NCI-H460 (cell line): ENCODE measurements at regions not wholly inside any gene's neighbourhood (a gene's known extent, or its start where the extent isn't known, plus 50 kb on each side); places are given as distances from the start of the nearest gene placed in this dataset.

ENCODE experiments used
- DNase-seq: peaks from one replicate; pipeline ENCODE4 v3.0.0-alpha.2; 2016; ENCODE audit warnings: low read depth; ENCODE audit errors: extremely low read depth

DNA sequence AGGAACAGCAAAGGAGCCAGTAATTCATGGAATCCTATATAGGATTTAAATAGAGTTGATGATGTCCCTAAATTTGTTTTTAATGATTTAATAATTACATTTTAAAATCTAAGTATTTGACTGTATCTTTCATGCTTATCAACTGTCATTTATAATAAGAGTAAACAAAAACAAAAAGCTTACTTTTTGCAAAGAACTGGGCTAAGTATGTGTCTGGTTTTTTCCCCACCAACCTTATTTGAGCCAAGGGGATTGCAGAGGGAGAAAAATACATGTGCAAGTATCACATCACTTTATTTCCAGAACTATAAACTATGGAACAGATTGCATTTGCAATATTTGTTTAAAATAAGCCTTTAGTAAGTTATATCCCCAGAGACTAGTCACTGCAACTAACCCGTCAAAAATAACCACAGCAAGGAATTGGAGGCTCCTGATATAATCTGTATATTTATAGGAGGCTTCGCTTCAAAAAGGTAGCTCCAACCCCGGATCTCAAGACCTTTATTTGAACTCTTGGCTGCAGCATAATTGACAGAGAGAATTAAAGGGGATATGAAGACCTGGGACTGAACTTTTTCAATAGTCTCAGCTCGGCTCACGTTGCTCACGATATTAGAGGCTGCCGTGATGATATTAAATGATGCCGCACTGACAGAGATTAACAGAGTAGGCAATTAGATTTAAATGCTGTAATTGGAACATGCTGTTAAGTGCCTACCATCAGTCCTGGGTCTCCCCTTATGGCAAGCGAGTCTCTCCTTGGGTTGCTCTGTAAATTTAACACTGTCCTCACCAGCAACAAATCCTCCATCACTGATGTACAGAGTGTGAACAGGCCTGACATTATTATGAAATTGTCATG is 329.1 kb upstream of the NFIA start:
- DNase-seq = no peak

DNA sequence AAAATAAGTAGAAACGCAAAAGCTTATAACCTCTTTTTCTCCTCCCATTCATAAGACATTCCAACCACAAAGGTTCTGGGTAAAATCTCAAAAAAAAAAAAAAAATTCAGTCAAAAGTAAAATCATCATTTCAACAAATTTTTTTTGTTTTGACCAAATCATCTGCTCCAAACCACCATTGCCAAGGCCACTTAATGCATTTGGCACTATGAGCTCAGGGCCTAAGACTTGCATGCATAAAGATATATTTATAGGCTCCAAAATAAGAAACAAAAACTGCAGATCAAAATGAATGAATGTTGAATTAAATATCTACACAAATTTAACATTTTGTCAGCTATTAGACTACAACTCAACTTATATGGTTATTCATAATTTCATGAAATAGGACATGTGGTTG is 331.1 kb upstream of the NFIA start:
- no peak for DNase-seq

DNA sequence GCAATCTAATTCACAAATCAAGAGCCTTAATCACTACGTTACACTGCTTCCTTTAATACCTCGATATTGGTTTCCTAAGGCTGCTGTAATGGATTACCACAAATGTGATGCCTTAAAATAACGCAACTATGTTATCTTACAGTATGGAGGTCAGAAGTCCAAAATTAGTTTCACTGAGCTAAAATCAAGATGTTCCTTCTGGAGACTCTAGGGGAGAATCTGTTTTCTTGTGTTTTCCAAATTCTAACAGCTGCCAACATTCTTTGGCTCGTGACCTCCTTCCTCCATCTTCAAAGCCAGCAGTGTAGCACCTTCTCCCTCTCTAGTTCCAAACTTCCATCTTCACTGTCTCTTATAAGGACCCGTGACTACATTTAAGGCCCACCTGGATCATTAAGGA is 335.0 kb upstream of the NFIA start:
- DNase-seq = no peak

DNA sequence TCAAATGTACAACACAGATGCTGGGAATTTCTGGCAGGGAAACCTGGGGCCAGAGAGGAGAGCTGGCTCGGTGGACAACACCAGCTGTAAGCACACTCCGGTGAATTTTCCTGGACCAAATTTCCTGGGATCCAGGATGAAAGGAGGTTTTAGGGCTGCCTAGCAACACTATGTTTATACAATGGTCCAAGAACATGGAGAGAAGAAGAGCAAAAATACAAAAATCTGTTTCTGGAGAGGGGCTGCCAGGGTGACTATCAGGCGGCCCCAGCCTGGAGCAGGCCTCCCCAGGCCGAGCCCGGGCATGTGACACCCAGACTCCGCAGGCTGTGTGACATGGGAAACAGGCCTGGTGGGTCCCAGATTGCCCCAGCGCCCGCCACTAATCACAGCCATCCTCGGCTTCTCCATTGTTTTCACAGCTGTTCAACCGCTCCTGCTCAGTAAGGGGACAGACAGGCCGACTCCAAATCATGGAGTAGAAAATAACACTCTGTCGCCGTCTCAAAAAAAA is 336.0 kb upstream of the NFIA start:
- DNase-seq = no peak

DNA sequence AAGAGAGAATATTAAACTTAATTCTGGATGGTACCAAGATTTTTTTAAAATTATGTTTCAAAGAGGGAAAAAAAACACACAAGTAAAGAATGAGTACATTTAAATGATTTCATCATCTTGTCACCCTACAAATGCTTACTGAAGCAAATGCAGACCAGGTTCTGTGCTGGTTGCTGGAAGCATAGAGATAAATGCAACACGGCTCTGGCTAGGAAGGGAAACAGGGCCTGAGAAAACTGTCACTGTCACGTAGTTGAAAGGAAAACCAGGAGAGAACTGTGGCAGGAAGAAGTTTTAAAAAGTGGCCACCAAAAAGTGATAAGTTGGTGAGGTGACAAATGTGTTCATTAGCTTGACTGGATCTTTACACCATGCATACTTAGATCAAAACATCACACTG is 336.9 kb upstream of the NFIA start:
- DNase-seq = no peak

DNA sequence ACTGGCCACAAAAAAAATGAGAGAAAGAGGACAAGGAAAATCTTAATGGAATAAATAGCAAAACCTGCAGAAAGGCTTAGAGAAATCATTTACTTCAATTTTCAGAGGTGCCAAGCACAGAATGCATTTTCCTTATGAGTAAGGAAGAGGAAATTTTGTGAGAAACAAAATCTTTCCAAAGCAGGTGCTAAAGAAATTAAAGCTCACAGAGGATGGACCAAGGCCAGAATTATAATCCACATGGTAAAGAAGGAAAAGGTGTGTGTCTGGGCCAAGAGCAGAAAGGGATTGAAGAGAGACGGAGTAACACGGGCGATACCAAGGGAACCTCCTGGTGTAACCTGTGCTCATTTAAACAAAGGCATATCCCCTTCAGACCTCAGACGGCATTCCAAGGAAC is 340.0 kb upstream of the NFIA start:
- no peak for DNase-seq

DNA sequence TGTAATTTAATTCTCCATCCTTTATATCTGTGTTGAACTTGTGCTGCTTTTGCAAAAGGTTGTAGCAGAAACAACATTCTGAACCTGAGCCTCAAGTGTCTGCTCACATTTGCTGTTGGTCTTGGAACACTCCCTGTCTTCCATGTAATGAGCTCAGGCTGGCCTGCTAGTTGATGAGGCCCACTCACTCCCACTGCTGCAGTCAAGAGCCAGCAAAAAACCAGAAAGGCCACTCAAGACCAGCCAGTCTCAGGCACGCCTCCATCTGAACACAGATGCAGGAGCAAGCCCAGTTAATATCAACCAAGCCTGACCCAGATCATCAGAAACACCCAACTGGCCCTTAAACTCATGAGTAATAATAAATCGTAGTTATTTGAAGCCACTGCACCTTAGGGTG is 342.2 kb upstream of the NFIA start:
- DNase-seq = no peak

DNA sequence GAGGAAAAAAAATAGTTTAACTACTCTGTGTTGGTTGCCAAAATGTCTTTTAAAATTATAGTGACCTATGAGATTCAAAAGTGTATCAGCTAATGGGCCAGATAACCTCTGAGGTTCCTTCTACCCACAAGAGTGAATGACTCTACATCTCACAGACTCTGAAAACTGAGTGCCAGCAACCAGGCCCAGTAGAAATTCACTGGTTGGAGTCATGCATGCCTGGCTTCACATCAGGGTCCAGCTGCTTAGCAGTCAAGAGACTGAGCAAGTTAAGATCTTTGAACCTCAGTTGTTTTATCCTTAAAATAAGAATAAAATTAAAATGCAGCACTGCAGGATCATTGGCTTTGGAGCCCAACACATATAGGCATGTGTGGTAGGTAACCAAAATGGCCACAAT is 342.6 kb upstream of the NFIA start:
- no peak for DNase-seq

DNA sequence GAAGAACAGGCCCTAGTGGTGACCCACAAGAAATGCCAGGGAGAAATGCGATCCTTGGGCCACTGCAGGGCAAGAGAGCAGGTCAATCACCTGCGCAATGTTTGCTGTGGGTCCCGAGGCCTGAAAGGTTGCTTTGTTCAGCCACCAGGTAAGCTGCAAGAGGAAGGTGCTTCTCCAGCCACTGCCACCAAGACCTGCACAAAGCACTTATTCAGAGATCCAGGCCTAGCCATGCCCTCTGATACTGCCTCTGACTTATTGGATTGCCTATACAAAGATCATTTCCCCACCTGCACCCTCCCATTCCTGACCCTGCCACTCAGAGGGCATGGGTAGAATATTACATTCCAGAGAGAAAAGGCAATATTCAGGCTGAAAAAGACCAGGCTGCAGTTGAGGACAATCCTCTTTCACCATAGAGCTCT is 349.4 kb upstream of the NFIA start:
- DNase-seq = no peak

DNA sequence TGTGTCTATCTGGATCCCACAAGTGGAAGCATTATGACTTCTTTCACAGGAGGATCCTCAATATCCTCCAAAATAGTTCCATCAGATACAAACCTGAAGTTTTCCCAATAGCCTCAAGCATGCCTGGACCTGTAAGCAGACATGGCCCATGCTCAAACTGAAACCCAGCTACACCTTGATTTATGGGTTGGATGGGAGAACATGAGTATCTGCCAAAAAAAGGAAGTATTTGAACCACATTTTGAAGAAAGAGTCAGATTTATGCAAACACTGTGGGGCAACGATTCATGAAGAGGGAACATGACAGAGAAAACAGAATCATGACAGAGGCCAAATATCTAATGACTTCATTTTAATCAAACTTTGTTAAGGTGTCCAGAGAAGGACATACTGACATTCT is 351.0 kb upstream of the NFIA start:
- no peak for DNase-seq

DNA sequence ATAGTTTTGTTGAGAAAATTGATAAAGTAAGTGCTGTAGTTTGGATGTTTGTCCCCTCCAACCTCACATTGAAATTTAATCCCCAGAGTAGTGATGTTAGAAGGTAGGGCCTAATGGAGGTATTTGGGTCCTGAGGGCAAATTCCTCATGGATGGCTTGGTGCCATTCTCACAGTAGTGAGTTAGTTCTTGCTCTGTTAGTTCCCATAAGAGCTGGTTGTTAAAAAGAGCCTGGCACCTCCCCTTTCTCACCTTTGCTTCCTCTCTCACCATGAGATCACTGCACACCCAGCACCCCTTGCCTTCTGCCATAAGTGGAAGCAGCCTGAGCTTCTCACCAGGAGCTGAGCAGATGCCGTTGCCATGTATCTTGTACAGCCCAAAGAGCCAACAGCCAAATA is 354.8 kb upstream of the NFIA start:
- no peak for DNase-seq

DNA sequence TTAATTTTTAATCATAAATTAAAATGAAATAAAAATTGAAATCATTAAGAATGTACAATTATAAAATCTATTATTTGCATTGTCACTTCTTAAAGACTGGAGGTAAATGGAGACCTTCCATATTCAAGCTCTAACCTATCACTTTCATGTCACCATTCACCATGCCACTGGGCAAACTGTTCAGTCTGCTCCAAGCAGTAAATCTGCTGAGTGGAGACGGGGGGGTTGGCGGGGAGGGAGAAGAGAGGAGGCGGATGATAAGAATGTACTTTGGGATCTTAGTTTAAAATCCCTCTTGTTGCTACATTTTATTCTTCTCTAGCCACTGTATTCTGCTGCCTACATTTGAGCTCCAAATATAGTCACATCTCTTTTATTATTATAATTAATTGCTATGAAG is 365.9 kb upstream of the NFIA start:
- no peak for DNase-seq

DNA sequence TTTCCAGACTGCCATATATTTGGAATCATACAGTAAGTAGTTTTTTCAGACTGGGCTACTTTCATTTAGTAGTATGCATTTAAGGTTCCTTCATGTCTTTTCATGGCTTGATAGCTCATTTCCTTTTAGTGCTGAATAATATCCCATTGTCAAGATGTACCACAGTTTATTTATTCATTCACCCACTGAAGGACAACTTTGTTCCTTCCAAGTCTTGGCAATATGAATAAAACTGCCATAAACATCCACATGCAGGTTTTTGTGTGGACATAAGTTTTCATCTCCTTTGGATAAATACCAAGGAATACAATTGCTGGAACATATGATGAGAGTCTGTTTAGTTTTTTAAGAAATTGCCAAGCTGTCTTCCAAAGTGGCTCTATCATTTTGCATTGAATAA is 366.4 kb upstream of the NFIA start:
- no peak for DNase-seq

DNA sequence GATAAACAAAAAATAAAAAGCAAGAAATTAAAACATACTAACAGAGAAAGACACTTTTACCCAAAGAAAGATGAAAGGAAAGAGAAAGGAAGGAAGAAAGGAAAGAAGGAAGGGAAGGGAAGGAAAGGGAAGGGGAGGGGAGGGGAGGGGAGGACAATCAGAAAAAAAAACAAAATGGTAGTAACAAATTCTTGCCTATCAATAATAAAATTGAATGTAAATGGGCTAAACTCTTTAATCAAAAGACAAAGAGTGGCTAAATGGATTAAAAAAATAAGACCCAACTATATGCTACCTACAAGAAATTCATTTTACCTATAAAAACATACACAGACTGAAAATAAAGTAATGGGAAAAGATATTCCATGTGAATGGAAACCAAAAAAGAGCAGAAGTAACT is 372.9 kb upstream of the NFIA start:
- DNase-seq = no peak

DNA sequence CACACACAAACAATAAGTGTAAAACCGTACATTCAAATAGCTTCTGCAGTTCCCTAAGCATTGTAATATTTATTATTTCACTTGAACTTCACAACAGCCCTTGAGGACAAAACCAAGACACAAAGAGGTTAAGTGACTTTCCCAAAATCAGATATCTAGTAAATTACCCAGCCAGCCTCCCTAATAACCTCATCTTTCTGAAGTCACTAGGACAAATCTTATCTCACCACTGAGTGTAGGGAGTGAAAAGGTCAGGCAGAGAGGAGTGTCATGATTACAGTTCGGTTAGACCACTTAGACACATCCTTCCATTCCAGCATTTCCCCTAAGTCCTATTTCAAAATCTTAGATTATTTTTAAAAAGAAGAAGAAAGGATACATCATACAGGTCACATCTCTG is 377.3 kb upstream of the NFIA start:
- DNase-seq = no peak

DNA sequence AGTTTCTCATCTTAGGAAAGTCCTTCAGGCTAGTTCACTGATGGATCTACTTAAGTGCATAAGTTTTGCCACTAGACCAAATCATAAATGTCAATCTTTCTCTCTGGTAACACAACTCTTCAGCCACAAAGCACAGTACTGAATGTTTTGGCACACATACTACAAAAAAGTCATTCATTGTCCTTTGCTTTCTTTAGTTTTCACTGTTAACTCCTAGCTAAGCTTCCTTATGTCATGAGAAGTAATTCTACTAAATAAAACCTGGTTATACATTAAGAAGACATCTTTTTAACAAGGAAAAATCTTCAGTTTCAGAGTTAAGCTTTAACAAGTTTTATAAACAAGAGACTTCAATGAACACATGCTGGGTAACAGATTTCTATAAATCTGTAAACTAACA is 379.2 kb upstream of the NFIA start:
- DNase-seq = no peak

DNA sequence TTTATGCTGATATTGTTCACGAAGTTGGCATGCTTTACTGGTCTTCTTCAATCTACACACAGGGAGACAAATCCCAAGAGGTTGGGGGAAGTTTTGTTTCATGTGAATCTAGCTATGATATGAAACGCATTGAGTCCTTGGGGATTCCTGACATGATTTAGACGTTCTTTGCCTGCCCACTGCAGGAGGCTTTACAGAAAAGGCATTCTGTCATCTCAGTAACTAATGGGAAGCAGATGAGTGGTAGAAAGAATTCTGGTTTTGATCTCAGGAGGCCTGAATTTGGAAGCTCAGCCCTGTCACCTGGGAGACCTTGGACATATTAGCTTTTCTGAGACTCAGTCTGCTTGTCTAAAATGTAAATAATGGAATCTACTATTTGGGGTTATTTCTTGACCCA is 383.0 kb upstream of the NFIA start:
- no peak for DNase-seq

DNA sequence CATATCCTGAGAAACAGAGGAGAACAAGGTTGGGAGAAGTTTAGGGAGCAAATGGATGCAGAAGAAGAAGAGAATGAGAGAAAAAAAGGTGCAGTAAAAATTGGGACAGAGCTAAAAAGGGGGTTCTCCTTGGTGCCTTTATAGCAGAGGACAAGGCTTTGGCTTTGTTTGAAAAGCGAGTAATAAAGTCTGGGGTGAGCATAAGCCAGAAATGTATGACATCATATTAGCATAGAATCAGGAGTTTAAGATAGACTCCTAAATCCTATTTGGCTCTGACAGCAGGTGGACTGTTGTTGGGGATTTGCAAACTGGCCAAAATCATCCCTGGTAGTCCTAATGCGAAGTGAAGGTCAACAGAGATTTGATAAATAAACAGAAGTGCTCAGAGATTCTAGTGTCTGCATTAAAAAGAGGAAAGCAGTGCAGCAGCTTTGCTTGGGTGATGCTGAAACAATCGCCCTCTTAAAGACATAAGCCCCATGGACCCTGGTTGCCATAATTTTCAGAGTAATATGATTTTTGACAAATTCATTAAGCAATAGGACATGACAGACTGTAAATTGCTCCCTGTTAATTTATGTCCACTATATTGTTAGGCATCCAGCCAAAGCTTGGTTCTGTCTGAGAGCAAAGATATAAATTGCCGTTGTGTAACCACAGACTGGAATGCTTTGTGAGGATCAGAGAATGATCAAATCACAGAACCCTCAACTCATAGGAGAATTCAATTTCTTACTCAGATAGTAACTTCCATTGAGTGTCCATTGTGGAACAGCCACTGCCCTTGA is 385.0 kb upstream of the NFIA start:
- DNase-seq = no peak

DNA sequence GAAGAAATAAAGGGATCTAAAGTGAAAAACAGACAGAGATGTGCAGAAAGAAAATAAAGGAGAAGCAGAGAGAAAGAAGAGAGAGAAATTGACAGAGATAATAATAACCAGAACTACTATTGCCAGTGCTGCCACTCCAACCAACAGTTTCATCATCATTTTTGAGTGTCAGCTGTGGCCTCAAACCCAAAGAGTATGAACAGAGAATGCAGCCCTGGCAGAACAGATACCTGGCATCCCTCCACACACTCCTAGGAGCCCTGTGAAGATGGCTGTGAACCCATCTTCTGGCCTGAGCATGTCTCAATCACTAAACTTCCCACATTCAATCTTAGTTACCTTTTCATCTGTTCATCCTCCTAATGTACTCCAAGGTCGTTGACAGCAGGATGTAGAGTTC is 385.8 kb upstream of the NFIA start:
- DNase-seq = no peak

DNA sequence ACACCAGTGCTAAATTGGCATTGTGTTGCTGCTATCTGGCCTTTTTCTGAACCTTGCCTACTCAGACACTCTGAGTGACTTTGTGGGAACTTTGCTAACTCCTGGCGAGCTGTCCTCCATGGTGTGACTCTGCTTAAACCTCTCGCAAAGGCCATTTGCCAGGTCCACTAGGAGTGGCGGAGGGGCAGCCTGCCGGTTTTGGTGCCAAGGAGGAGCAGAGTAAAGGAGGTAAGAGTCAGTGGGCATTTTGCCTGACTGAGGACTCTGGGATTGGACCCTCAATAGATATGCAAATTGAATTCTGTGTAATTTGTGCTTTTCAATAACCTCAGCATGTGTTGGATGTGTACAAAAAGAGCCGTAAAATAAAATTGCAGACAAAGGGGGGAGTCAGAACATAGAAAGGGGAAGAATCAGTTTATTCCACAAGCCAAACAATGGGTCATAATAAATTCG is 386.6 kb upstream of the NFIA start:
- no peak for DNase-seq

DNA sequence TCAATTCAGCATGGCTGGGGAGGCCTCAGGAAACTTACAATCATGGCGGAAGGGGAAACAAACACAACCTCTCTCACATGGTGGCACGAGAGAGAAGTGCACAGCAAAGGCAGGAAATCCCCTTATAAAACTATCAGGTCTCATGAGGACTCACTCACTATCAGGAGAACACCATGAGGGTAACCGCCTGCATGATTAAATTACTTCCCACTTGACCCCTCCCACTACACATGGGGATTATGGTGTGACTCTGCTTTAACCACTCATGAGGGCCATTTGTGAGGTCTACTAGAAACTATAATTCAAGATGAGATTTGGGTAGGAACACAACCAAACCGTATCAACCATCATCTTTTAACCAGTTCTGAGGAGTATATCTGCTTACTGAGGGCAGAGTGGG is 387.4 kb upstream of the NFIA start:
- DNase-seq = no peak

DNA sequence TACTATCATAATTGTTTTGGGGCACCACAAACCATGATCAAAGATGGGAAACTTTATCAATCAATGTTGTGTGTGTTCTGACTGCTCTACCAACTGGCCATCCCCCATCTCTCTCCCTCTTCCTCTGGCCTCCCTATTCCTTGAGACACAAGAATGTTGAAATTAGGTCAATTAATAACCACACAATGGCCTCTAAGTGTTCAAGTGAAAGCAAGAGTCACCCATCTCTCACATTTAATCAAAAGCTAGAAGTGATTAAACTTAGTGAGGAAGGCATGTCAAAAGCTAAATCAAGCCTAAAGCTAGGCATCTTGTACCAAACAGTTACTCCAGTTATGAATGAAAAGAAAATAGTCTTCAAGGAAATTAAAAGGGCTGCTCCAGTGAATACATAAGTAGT is 390.3 kb upstream of the NFIA start:
- no peak for DNase-seq
